ENCODE measurements at regions not wholly inside any gene's neighbourhood (a gene's known extent, or its start where the extent isn't known, plus 50 kb on each side); places are given as distances from the start of the nearest gene placed in this dataset.

- TF ChIP-seq E2F1 (CRISPR knock-in tag; IDR thresholded peaks at IDR 0.05) (no peak), RUNX1 (IDR thresholded peaks at IDR 0.05; ENCODE audit: low read depth) (no peak), SREBF2 (CRISPR knock-in tag; IDR thresholded peaks at IDR 0.05) (no peak), NCOA1 (IDR thresholded peaks at IDR 0.05; ENCODE audit: low read depth) (no peak), FOSL1 (tag; conservative IDR thresholded peaks at IDR 0.05) (no peak), ZNF561 (CRISPR knock-in tag; conservative IDR thresholded peaks at IDR 0.05) (no peak), MLLT1 (IDR thresholded peaks at IDR 0.05) (no peak), ILK (tag; IDR thresholded peaks at IDR 0.05; ENCODE audit: borderline replicate concordance, low read depth) (no peak)
- H4K20me1 ChIP-seq (replicated peaks; ENCODE audit: control insufficient read depth, insufficient read depth, low read length), result peaks cover 7% of the 10 kb centered on the region; the same call in 1 of the 2 replicates
- intact Hi-C loops (cut with micrococcal nuclease) (no loop called here), in situ Hi-C loops (cut with MboI) (no loop called here)
- no TSS peak for BruUV-seq (replicated peaks)
- ChIA-PET CTCF (ENCODE audit: low intra/inter-chr PET ratio) (no interaction called here), POLR2A (interaction anchor here (0.5 to 1.2 kb wide), 3 partner anchors 8 to 623 kb away, joined by 3 read pairs; no protein-coding TSS in a partner anchor)
- H3K27me3 ChIP-seq (ENCODE audit: control insufficient read depth in 2 of 2, insufficient read depth in 2 of 2, low read length in 2 of 2), result peaks cover 0 to 17% of the 10 kb centered on the region in 2 experiments; a peak in 2 of 5 replicates
- WGBS (ENCODE audit: insufficient coverage, low coverage, missing lambda C conversion rate), result 0% methylated on average over 3 of the region's 3 CpGs
- H3K4me2 ChIP-seq (ENCODE audit: insufficient read depth, low read length), result no peak overlapping the region
- no peak overlapping the region for H3K27ac ChIP-seq (ENCODE audit: extremely low read depth, low read depth, low read length)
- no peak overlapping the region for H2AFZ ChIP-seq (ENCODE audit: low read depth, low read length)
- H3K9me3 ChIP-seq (replicated peaks; ENCODE audit: control insufficient read depth, insufficient read depth, low read depth, low read length), result no peaks in the 10 kb centered on the region; the same call in 1 of the 2 replicates
- no peaks in the 10 kb centered on the region for H3K36me3 ChIP-seq (ENCODE audit: control insufficient read depth, insufficient read depth, low read length)
- H3K9ac ChIP-seq (ENCODE audit: insufficient read depth in 1 of 2, low read depth in 2 of 2, low read length in 2 of 2), result no peak overlapping the region
- FAIRE-seq, result no peak
- no peak for DNase-seq (ENCODE audit: extremely low read depth in 1 of 4, low spot score in 3 of 4)
- no peak for ATAC-seq
- no peaks in the 10 kb centered on the region for H3K79me2 ChIP-seq (ENCODE audit: control insufficient read depth, insufficient read depth, low read length)
- H3K4me3 ChIP-seq, result no peak overlapping the region
- H3K9me1 ChIP-seq (ENCODE audit: control insufficient read depth, insufficient read depth, low read length), result no peaks in the 10 kb centered on the region
- no peaks in the 10 kb centered on the region for H3K4me1 ChIP-seq (replicated peaks in 1 of 2; ENCODE audit: control insufficient read depth in 2 of 2, insufficient read depth in 2 of 2, low read length in 2 of 2)
Measured at GRCh38 chr11:134678744-134679143, 266.7 kb upstream of the B3GAT1 start.
